Hindlimb muscle (tissue), 1 donor: ENCODE measurements at regions not wholly inside any gene's neighbourhood (a gene's known extent, or its start where the extent isn't known, plus 50 kb on each side); places are given as distances from the start of the nearest gene placed in this dataset.

Experiments used
- DNase-seq: peaks from one replicate; pipeline ENCODE4 v3.0.0-alpha.2; 2013

- DNase-seq: no peak
Observed at GRCh38 chr9:95822583-95823431, 52.7 kb upstream of the ERCC6L2 start.

DNA sequence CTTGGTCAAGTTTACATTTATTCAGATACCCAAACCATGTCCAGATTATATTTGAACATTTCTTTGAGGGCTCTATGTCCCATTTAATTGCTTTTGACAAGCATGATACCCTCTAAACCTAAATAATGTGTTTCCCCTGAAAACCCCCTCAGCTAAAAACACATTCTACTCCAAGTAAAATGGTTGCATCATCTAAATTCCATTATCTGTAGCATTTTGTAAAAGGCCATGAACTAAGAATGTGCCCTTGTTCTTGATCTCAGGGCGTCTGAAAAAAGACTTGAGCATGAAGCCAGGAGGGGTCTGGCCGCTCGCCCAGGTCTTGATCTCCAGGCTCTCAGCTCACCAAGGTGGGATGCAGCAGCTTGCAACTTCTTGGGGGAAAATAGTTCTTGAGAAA lies 53.5 kb upstream of the ERCC6L2 start:
- DNase-seq: no peak

DNA sequence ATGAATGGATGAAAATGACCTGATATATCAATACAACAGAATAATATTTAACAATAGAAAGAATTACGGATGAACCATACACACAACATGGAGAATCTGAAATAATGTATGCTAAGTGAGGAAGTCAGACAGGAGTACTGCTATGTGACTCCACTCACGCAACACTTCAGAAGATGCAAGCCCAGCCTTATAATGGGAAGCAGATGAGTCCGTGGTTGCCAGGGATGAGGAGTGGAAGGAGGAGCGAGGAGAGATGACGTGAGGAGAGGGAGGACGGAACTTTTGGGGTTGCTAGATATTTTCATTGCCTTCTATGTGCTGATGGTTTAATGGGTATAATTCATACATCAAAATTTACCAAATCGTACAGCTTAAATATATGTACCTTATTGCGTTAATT lies 55.4 kb upstream of the ERCC6L2 start:
- DNase-seq: no peak

GRCh38 chr9:95819636-95820035 lies 55.9 kb upstream of the ERCC6L2 start:
- no peak for DNase-seq

DNA sequence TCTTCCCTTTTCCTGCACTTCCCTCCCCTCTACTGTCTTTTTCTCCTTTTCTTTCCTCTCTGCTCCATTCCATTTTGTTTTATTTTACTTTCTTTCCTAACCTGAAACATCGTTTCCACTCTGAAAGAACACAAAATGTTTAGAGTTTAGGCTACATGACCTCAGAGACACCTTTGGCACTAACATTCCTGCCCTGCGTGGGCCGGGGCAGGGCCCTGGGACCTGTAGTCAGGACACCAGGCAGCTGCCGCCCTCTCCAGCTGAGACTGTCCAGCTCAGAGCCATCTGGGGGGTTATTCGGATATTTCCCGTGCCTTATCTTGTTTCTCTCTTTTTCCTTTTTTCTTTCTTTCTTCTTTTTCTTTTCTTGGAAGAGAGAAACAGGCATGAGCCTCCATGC lies 58.3 kb upstream of the ERCC6L2 start:
- DNase-seq: no peak

DNA sequence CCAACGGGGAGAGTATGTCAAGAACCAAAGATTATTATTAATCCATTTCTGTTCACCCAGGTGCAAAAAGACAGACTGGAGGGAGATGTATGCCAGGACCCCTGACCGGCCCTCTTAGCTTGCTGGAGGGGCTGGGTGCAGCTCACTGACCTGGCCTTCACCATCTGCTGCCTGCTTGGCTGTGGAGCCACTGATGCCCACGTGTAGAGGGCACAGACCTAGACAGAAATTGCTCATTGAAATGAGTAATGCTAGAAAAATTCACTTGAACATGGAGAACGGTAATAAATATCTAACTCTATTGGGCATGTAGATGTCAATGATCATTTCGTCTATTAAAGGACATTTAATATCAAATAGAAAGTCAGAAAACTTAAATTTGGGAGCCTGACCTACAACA lies 58.8 kb upstream of the ERCC6L2 start:
- DNase-seq: no peak

- DNase-seq: no peak
Observed at GRCh38 chr9:95815961-95816360, 59.5 kb upstream of the ERCC6L2 start.

- DNase-seq: no peak
Observed at GRCh38 chr9:95815133-95815532, 60.4 kb upstream of the ERCC6L2 start.

GRCh38 chr9:95813923-95814322 lies 61.6 kb upstream of the ERCC6L2 start:
- no peak for DNase-seq

GRCh38 chr9:95810814-95811213 lies 64.7 kb upstream of the ERCC6L2 start:
- DNase-seq: no peak

DNA sequence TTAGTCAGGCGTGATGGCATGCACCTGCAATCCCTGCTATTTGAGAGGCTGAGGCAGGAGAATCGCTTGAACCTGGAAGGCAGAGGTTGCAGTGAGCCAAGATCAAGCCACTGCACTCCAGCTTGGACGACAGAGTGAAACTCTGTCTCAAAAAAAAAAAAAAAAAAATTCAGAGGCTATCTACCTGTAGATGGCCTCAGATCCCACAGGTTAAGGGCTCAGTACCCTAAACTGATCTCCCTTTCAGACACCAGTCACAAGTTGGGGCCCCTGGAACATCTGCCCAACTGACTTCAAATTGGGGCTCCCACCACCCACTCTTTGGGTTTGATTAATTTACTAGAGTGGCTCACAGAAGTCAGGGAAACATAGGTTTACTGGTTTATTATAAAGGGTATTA lies 65.4 kb upstream of the ERCC6L2 start:
- no peak for DNase-seq

GRCh38 chr9:95809686-95810085 lies 65.8 kb upstream of the ERCC6L2 start:
- no peak for DNase-seq

DNA sequence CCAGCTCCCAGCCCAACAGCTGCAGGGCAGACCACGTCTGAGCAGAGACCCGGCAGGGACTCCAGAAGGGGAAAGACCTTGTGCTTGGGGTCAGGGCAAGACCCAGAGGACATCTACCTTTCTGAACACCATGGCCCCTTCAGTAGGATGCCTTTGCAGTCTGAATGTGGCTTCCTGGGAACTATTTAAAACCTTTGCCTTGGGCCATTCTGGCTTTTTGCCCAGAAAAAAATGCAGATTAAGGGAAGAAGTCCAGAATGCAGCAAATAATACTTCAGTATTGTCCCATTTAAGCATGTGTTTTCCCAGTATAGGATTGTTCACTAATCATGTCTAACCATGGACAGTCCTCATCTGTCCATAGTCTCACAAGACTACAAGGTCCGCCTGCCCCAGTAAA lies 67.5 kb upstream of the ERCC6L2 start:
- DNase-seq: no peak

GRCh38 chr9:95807326-95807947 lies 68.1 kb upstream of the ERCC6L2 start:
- no peak for DNase-seq

DNA sequence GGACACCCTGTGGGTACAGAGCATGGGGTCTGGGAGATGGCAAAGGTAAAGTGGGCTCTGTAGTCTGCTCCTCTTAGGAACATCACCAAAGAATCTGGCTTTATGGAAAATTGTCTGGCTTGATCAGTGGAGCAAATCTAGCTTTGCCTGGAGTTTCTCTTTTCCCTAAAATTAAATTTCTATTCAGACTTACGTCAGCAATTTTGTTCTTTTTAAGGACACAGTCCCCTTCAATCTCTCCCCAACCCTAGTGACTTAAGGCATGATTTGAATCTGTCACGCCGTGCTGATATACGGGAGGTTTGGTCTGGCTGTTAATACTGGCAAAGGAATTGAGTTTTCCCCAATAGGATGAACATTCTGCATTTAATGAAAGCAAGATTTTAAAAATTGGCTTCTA lies 72.3 kb upstream of the ERCC6L2 start:
- DNase-seq: no peak

DNA sequence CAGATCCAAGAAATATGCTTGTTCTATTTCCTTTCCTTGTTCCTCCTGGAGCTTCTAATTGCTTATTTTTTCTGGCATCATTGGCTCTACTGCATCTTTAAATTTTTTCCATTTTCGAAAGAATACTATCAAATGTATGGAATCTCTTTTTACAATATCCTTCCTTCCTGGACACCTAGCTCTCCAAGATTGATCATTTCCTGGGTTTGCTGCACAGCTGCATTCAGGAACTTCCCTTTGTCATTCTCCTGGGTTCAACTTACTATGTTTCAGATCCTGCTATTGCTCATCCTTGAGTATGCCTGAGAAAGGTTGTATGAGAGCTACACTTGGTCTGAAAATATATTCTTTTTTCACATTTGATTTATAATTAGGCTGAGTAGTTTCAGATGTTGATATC lies 73.7 kb upstream of the ERCC6L2 start:
- no peak for DNase-seq

DNA sequence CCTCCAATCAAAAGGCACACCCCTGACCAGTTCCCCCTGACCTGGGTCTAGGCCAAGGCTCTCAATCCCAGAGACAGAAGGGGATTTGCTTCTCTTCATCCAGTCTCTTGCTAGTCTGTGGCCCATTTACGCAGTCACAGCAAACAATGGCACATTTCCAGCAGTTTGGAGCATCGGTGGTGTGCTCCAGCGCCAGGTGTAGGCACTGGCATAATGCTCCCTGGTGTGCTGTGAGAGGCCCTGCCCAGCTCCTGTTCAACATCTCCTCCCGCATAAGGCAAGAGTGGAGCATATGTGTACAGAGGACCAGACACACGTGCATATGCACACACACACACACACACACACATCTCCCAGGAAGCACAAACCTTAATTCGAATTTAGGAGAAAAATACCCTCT lies 79.5 kb upstream of the ERCC6L2 start:
- DNase-seq: no peak

GRCh38 chr9:95793924-95794828 lies 81.3 kb upstream of the ERCC6L2 start:
- DNase-seq: no peak

GRCh38 chr9:95791695-95792094 lies 83.8 kb upstream of the ERCC6L2 start:
- DNase-seq: no peak

DNA sequence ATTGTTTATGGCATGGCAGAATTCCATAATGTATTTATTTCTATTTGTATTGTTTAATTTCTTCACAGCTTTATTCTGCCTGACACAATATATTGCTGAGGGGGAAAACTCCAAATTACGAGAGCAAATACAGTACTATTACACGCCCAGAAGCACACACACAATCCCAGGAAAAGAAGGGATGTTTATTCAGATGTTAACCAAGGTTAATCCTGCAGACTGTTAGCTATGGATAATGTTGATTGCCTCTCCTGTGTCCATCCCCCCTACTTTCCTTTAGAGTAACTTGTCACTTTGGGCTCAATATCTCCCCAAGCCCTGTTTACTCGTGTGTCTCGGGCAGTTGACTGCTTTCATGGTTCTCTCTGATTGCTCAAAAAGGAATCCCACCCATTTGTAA lies 84.2 kb upstream of the ERCC6L2 start:
- DNase-seq: no peak

- no peak for DNase-seq
Observed at GRCh38 chr9:95788521-95788991, 86.9 kb upstream of the ERCC6L2 start.

GRCh38 chr9:95788021-95788420 lies 87.5 kb upstream of the ERCC6L2 start:
- no peak for DNase-seq

DNA sequence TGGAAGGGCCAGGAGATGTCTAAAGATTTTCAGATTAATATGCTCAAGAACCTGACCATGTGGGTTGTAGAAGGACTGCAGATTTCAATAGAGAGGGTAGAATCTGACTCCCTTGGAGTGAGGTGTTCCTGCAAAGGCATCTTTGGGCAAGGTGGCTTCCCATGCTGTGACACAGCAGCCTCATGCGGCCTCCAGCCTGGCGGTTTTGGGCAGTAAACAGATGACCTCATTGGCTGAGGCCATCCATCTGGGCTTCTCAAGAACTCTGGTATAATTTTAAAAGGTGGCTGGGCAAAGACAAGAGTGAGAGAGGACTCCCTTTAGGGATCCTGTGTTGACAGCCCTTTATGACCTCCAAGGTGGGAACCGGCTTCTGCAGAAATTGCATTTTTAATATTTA lies 90.3 kb upstream of the ERCC6L2 start:
- no peak for DNase-seq
